ENCODE measurements at regions not wholly inside any gene's neighbourhood (a gene's known extent, or its start where the extent isn't known, plus 50 kb on each side); places are given as distances from the start of the nearest gene placed in this dataset.

GRCh38 chr5:44011518-44011917, 377.7 kb downstream of the FGF10 start:
- no peak overlapping the region for H3K4me3 ChIP-seq
- POLR2A ChIA-PET: no interaction called here
- H3K9me3 ChIP-seq: no peaks in the 10 kb centered on the region
- CTCF ChIA-PET: no interaction called here
- WGBS (ENCODE audit: missing lambda C conversion rate): 12% methylated on average over 2 of the region's 2 CpGs
- H3K27ac ChIP-seq: no peak overlapping the region
- FAIRE-seq (no peak), DNase-seq (ENCODE audit: low read depth in 1 of 2, low spot score in 1 of 2) (no peak), ATAC-seq (no peak)
- no peak overlapping the region for H3K4me2 ChIP-seq
- H3K4me1 ChIP-seq: no peaks in the 10 kb centered on the region
- peak; percentile 62 for TF ChIP-seq MAFK (IDR thresholded peaks at IDR 0.05; ENCODE audit: partially characterized antibody)
- no peak for TF ChIP-seq POLR2A (IDR thresholded peaks at IDR 0.05; ENCODE audit: low read length)

GRCh38 chr5:44002381-44002901, 386.8 kb downstream of the FGF10 start:
- peak; percentile 36 to 61 for DNase-seq (ENCODE audit: low read depth in 1 of 2, low spot score in 1 of 2)
- ATAC-seq: peak; percentile 66 to 90
- Histone ChIP-seq H3K9me3 (no peaks in the 10 kb centered on the region), H3K4me3 (no peak overlapping the region), H3K4me1 (peaks cover 14% of the 10 kb centered on the region; the same call in 2 of the 3 replicates), H3K4me2 (peak overlapping the region; percentile 53; the same call in 2 of the 3 replicates), H3K27ac (no peak overlapping the region)
- POLR2A ChIA-PET: no interaction called here
- peak; percentile 36 for FAIRE-seq
- TF ChIP-seq JUN (IDR thresholded peaks at IDR 0.05) (0 out of 5 replicates have a peak, but pooled peaks of 1 of the 2 experiments have one; percentile 31), MAX (IDR thresholded peaks at IDR 0.05) (no peak), FOSL2 (IDR thresholded peaks at IDR 0.05) (peak; percentile 53; the same call in 1 of the 2 replicates), FOSL2 (CRISPR knock-in tag; IDR thresholded peaks at IDR 0.05) (peak; percentile 85), BHLHE40 (IDR thresholded peaks at IDR 0.05; ENCODE audit: low read depth, low read length) (no peak), JUNB (IDR thresholded peaks at IDR 0.05) (peak; percentile 76; the same call in 1 of the 2 replicates), GATA3 (IDR thresholded peaks at IDR 0.05; ENCODE audit: borderline replicate concordance) (peak; percentile 47; the same call in 1 of the 2 replicates)
- CTCF ChIA-PET: no interaction called here

- no peak overlapping the region for H3K4me3 ChIP-seq
- H3K9me3 ChIP-seq: no peaks in the 10 kb centered on the region
- H3K4me2 ChIP-seq: peak overlapping the region; percentile 26; the same call in 2 of the 3 replicates
- H3K4me1 ChIP-seq: peaks cover 14% of the 10 kb centered on the region; the same call in 2 of the 3 replicates
- FAIRE-seq: peak; percentile 74
- POLR2A ChIA-PET: no interaction called here
- no peak for DNase-seq (ENCODE audit: low read depth in 1 of 2, low spot score in 1 of 2)
- CTCF ChIA-PET: no interaction called here
- H3K27ac ChIP-seq: no peak overlapping the region
- 0 out of 6 replicates have a peak, but pooled peaks of 1 of the 2 experiments have one; percentile 15 for ATAC-seq
- TF ChIP-seq CTCF (IDR thresholded peaks at IDR 0.05) (no peak), MYC (IDR thresholded peaks at IDR 0.05; ENCODE audit: borderline replicate concordance, low read length) (no peak), HEYL (CRISPR knock-in tag; IDR thresholded peaks at IDR 0.05) (no peak), ZC3H11A (IDR thresholded peaks at IDR 0.05) (no peak), HES2 (IDR thresholded peaks at IDR 0.05) (no peak), RAD21 (conservative IDR thresholded peaks at IDR 0.05 in 1 of 2, IDR thresholded peaks at IDR 0.05 in 1 of 2) (no peak), JUN (IDR thresholded peaks at IDR 0.05) (no peak), KDM1A (IDR thresholded peaks at IDR 0.05; ENCODE audit: low read depth) (no peak), MAZ (IDR thresholded peaks at IDR 0.05; ENCODE audit: borderline replicate concordance, low read depth, low read length) (no peak), MAFK (IDR thresholded peaks at IDR 0.05; ENCODE audit: partially characterized antibody) (no peak), RNF2 (IDR thresholded peaks at IDR 0.05; ENCODE audit: borderline replicate concordance, low read depth) (no peak), BHLHE40 (IDR thresholded peaks at IDR 0.05; ENCODE audit: low read depth, low read length) (no peak), NPAS2 (CRISPR knock-in tag; IDR thresholded peaks at IDR 0.05; ENCODE audit: borderline replicate concordance) (no peak), FOXS1 (CRISPR knock-in tag; IDR thresholded peaks at IDR 0.05) (no peak), ZFP36 (IDR thresholded peaks at IDR 0.05; ENCODE audit: borderline replicate concordance, partially characterized antibody) (no peak), EHF (CRISPR knock-in tag; IDR thresholded peaks at IDR 0.05) (no peak)
- WGBS (ENCODE audit: missing lambda C conversion rate): 0% methylated on average over 2 of the region's 2 CpGs
These were observed 387.4 kb downstream of the FGF10 start for GRCh38 chr5:44001675-44002380.
